HG02571 (cell line): ENCODE measurements at regions not wholly inside any gene's neighbourhood (a gene's known extent, or its start where the extent isn't known, plus 50 kb on each side); places are given as distances from the start of the nearest gene placed in this dataset.
"Not testable (repeated sequence)": the region's sequence is repeated elsewhere in the genome, so short reads cannot be mapped to it uniquely, and the experiment has no call there.

Source experiments
- ATAC-seq: cut with Tn5 transposase; IDR thresholded peaks from one replicate; pipeline ENCODE4 v1.9.1; 2021; ENCODE audit warnings: mild to moderate bottlenecking, moderate library complexity; ENCODE audit not compliant: unreplicated experiment

DNA sequence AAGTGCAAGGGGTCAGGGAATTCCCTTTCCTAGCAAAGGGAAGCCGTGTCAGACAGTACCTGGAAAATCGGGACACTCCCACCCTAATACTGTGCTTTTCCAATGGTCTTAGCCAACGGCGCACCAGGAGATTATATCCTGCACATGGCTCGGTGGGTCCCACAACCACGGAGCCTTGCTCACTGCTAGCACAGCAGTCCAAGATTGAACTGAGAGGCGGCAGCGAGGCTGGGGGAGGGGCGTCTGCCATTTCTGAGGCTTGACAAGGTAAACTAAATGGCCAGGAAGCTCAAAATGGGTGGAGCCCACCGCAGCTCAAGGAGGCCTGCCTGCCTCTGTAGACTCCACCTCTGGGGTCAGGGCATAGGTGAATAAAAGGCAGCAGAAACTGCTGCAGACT is 76.5 kb upstream of the LINC00632 start:
- ATAC-seq = not testable (repeated sequence)

- no peak for ATAC-seq
Observed at GRCh38 chrX:140608111-140608510, 101.4 kb upstream of the LINC00632 start.

- ATAC-seq = no peak
Observed at GRCh38 chrX:140602140-140602539, 97.3 kb upstream of the SOX3 start.

DNA sequence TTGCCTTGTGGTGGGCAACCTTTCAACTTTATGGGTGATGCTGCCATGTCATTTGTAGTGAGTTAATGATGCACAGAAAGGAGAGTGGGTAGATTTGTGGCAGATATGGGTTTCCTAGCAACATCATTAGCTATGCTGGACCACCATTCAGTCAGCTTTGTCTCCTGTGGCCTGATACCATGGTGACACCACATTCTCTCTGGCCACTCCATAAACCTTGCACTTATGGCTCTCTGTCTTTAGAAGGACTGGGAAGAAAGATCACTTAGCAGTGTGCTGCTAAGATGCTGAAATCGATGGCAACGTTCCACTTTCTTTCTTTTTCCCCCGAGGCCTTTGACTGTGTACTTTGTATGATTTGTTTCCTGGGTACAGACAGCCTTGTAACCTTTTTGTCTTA is 95.0 kb upstream of the SOX3 start:
- ATAC-seq = no peak

DNA sequence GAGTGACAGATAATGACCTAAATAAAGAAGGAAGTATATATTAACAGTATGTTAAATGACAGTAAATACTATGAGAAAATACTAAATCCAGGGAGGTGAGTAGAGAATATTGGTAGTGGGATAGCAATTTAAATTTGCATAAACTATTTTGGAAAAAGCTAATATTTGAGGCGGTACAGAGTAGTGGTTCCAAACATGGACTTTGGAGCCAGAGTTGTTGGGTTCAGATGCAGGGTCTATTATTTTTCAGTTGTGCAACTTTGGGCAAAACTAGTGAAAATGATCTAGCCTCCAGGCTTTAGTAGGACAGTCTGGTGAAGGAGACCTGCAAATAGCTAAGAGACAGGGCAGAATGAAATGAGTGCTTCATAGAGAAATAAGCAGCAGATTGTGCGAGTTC is 84.8 kb upstream of the SOX3 start:
- ATAC-seq = no peak

DNA sequence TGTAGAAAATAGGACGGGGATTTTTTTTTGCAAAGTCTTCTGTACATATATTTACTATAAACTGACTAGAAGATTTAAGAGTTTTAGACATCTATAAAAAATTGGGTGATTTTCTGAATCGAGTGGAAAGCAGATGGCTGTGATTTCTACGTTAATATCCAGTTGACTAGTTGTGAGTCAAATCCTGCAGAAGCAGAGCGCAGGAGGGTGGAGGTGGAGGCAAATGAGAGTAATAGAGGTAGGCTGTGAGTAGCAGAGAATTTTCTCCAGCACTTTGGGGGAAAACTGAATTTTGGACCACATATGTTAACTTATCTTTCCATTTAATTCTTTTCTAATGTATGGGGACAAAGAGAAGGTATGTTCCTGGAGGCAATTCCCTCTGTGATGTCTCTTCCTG is 82.1 kb upstream of the SOX3 start:
- ATAC-seq = no peak

DNA sequence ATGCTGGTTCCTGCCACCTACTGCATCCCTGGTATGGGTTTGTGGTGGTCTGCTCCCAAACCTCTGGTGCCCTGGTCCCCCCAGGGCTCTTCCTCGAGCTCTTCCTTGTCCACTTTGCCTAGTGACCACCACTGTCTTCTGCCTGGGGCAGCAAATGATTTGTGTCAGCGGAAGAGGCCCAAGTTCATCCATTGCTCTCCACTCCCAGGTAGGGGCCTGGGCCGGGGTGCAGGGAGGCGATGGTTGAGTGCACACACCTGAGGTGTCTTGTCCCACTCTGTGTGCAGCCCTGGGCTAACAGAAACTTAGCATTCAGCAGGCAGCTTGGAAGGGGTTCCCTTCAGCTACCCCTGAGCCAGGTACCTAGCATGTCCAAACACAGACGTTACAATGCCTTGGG is 75.6 kb upstream of the SOX3 start:
- no peak for ATAC-seq

GRCh38 chrX:140572724-140573123 is 67.9 kb upstream of the SOX3 start:
- peak; percentile 63 for ATAC-seq

- no peak for ATAC-seq
Observed at GRCh38 chrX:140563893-140564292, 59.0 kb upstream of the SOX3 start.
